Endothelial cell of umbilical vein (primary cell): ENCODE measurements at regions not wholly inside any gene's neighbourhood (a gene's known extent, or its start where the extent isn't known, plus 50 kb on each side); places are given as distances from the start of the nearest gene placed in this dataset.

Experiments
- POLR2AphosphoS5 ChIP-seq: IDR thresholded peaks from 2 replicates; pipeline ENCODE4 v1.6.1; 2012; ENCODE audit warnings: low read depth, mild to moderate bottlenecking, control low read depth, low read length, moderate library complexity; ENCODE audit not compliant: insufficient read depth
- TF ChIP-seq, protein P1 (sequence below), 2 donors: IDR thresholded peaks; 1 replicate in 1 of 2; 2 replicates in 1 of 2; pipeline ENCODE4 v1.5.1; 2011; ENCODE audit warnings: low read length in 2 of 2, mild to moderate bottlenecking in 2 of 2, moderate library complexity in 2 of 2, control low read depth in 1 of 2, inconsistent platforms in 1 of 2, low read depth in 1 of 2; ENCODE audit not compliant: insufficient read depth in 1 of 2; ENCODE audit errors: extremely low read depth in 1 of 2

DNA sequence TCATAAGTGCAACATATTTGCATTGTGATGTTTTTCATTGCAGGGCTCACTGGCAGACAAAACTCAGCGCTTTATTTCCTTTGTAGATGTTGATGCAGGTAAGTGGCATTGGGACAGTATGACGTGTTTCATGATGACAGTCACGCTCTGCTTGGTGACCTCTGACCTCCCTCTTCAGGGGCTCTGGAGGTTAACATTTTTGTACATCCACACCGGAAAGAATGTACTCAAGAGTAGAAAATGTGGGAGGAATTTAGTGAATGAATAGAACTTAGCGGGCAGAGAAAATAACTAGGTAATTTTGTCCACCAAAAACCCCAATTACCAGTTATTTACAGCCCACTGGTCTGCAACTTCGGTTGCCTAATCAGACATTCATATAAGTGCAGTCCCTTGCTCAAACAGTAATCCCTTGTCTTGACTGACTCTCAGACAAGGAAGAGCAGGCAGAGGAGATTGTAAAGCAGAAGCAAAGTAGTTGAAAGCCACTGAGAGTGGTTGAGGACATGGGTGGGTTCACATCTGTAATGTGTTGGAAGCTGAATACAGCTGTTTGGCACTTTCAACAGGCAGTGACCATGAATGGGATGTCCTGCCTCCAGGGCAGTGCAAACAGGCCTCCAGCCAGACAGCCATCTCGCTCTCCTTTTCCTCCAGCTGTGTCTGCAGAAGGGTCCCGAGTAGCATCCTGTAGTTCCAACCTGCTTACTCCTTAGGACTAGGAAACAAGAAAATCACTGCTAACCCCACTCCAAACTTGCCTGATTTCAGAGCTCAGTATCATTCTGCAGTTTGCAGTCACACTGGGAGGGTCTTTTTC, 188.9 kb downstream of the NRIP1 start:
- TF ChIP-seq, protein P1, sequence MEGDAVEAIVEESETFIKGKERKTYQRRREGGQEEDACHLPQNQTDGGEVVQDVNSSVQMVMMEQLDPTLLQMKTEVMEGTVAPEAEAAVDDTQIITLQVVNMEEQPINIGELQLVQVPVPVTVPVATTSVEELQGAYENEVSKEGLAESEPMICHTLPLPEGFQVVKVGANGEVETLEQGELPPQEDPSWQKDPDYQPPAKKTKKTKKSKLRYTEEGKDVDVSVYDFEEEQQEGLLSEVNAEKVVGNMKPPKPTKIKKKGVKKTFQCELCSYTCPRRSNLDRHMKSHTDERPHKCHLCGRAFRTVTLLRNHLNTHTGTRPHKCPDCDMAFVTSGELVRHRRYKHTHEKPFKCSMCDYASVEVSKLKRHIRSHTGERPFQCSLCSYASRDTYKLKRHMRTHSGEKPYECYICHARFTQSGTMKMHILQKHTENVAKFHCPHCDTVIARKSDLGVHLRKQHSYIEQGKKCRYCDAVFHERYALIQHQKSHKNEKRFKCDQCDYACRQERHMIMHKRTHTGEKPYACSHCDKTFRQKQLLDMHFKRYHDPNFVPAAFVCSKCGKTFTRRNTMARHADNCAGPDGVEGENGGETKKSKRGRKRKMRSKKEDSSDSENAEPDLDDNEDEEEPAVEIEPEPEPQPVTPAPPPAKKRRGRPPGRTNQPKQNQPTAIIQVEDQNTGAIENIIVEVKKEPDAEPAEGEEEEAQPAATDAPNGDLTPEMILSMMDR (IDR thresholded peaks at IDR 0.05; ENCODE audit: extremely low read depth in 1 of 2, insufficient read depth in 1 of 2, low read depth in 1 of 2, low read length in 2 of 2): no peak
- TF ChIP-seq POLR2AphosphoS5: no peak
